WTC11 (cell line): ENCODE measurements at regions not wholly inside any gene's neighbourhood (a gene's known extent, or its start where the extent isn't known, plus 50 kb on each side); places are given as distances from the start of the nearest gene placed in this dataset.

ENCODE experiments used
- ATAC-seq: fragments of 200-7000 bp; cut with Tn5 transposase; 2 replicates; pipeline ENCODE4 v1.10.0; 2021; ENCODE audit warnings: mild to moderate bottlenecking, moderate library complexity
- CTCF ChIA-PET: fragments of 300-600 bp; sonication (Branson Sonifier 250); formaldehyde crosslinking; loops from one replicate; lab custom pipeline; 2021; ENCODE audit warnings: antibody characterized with exemption; lab: Charles Lee
- POLR2A ChIA-PET: fragments of 350-600 bp; sonication (Branson Sonifier 250); formaldehyde crosslinking; loops from one replicate; lab custom pipeline; 2021; ENCODE audit warnings: antibody characterized with exemption; lab: Charles Lee
- DNase-seq: peaks from one replicate; pipeline ENCODE4 v3.0.0; 2021; ENCODE audit warnings: low spot score
- H3K27ac Mint-ChIP-seq: 2 replicates; pipeline ENCODE4 v1.8.0; 2021; ENCODE audit warnings: mixed read lengths
- H3K27me3 Mint-ChIP-seq: 2 replicates; pipeline ENCODE4 v1.8.0; 2021; ENCODE audit warnings: low read depth, mild to moderate bottlenecking, moderate library complexity, mixed read lengths
- H3K36me3 Mint-ChIP-seq: 2 replicates; pipeline ENCODE4 v1.8.0; 2021; ENCODE audit warnings: mixed read lengths
- H3K4me1 Mint-ChIP-seq: 2 replicates; pipeline ENCODE4 v1.8.0; 2022; ENCODE audit warnings: mixed read lengths
- H3K4me3 Mint-ChIP-seq: 2 replicates; pipeline ENCODE4 v1.8.0; 2021; ENCODE audit warnings: mild to moderate bottlenecking, moderate library complexity, mixed read lengths
- H3K9me3 Mint-ChIP-seq: 2 replicates; pipeline ENCODE4 v1.8.0; 2021; ENCODE audit warnings: mixed read lengths
- ATF1 ChIP-seq: sonication (generic); formaldehyde crosslinking; IDR thresholded peaks from 2 replicates; pipeline ENCODE4 v1.8.1; 2023; ENCODE audit warnings: mild to moderate bottlenecking, moderate library complexity, missing genetic modification reagents
- ATF6 ChIP-seq: sonication (generic); formaldehyde crosslinking; IDR thresholded peaks from 2 replicates; pipeline ENCODE4 v1.8.1; 2023; ENCODE audit warnings: mild to moderate bottlenecking, missing genetic modification reagents
- EMX1 ChIP-seq: fragments of 250-450 bp; sonication (Bioruptor Pico); IDR thresholded peaks from 2 replicates; pipeline ENCODE4 v1.8.0; 2021; ENCODE audit warnings: mild to moderate bottlenecking
- ERG ChIP-seq: fragments of 250-450 bp; sonication (Bioruptor Pico); IDR thresholded peaks from 2 replicates; pipeline ENCODE4 v1.8.0; 2021; ENCODE audit warnings: mild to moderate bottlenecking
- GABPB1 ChIP-seq: sonication (generic); formaldehyde crosslinking; IDR thresholded peaks from 2 replicates; pipeline ENCODE4 v1.8.1; 2023; ENCODE audit warnings: mild to moderate bottlenecking, missing genetic modification reagents
- GTF2I ChIP-seq: fragments of 250-450 bp; sonication (Bioruptor Pico); conservative IDR thresholded peaks from 2 replicates; pipeline ENCODE4 v1.4.0; 2021; ENCODE audit warnings: mild to moderate bottlenecking
- HMGXB4 ChIP-seq: sonication (generic); formaldehyde crosslinking; IDR thresholded peaks from 2 replicates; pipeline ENCODE4 v1.8.1; 2023; ENCODE audit warnings: mild to moderate bottlenecking, moderate library complexity, missing genetic modification reagents
- MYBL2 ChIP-seq: sonication (generic); formaldehyde crosslinking; IDR thresholded peaks from 2 replicates; pipeline ENCODE4 v1.8.1; 2023; ENCODE audit warnings: mild to moderate bottlenecking, moderate library complexity, missing genetic modification reagents
- PRDM15 ChIP-seq: sonication (generic); formaldehyde crosslinking; IDR thresholded peaks from 2 replicates; pipeline ENCODE4 v1.8.0; 2022; ENCODE audit warnings: missing genetic modification reagents
- PRRX2 ChIP-seq: fragments of 250-450 bp; sonication (Bioruptor Pico); IDR thresholded peaks from 2 replicates; pipeline ENCODE4 v1.8.0; 2021; ENCODE audit warnings: mild to moderate bottlenecking
- ZBTB21 ChIP-seq: sonication (generic); formaldehyde crosslinking; IDR thresholded peaks from 2 replicates; pipeline ENCODE4 v1.8.1; 2023; ENCODE audit warnings: mild to moderate bottlenecking, missing genetic modification reagents, borderline replicate concordance
- ZNF232 ChIP-seq: sonication (generic); formaldehyde crosslinking; IDR thresholded peaks from 2 replicates; pipeline ENCODE4 v1.8.0; 2022; ENCODE audit warnings: mild to moderate bottlenecking, missing genetic modification reagents
- ZNF532 ChIP-seq: fragments of 250-450 bp; sonication (Bioruptor Pico); IDR thresholded peaks from 2 replicates; pipeline ENCODE4 v1.9.0; 2021; ENCODE audit warnings: mild to moderate bottlenecking, borderline replicate concordance
- TF ChIP-seq, protein P1 (sequence below): sonication (generic); formaldehyde crosslinking; IDR thresholded peaks from 2 replicates; pipeline ENCODE4 v1.8.1; 2022; ENCODE audit warnings: low read depth, missing genetic modification reagents, borderline replicate concordance
- TF ChIP-seq, protein P2 (sequence below): fragments of 200-600 bp; IDR thresholded peaks from 2 replicates; pipeline ENCODE4 v1.8.0; 2022; ENCODE audit warnings: antibody characterized with exemption
- TF ChIP-seq, protein P3 (sequence below): sonication (generic); formaldehyde crosslinking; conservative IDR thresholded peaks from 2 replicates; pipeline ENCODE4 v1.8.1; 2022; ENCODE audit warnings: mild to moderate bottlenecking, missing genetic modification reagents

DNA sequence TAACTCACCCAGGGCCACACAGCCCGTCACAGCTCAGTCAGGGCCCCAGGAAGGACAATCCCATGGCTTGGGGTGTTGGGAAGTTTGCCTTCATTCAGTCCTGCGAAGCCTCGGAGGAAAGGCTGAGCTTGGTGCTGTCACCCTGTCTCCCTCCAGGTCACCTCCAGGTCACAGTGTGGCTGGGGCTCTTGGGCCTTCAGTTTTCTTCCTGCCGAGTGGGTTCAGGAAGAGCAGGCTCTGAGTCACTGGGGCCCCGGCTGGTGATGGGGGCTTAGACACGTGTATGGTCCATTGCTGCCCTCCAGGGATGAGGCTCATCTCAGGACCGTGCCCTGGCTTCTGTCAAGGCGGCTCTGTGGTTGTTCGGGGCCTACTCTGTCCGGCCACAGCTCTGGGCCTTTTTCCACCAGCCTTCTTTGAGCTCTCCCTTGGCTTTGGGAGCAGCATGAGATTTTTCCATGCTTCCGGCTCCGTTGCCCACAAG lies 118.6 kb downstream of the INHBB start (continued):
- TF ChIP-seq PRDM15 (CRISPR knock-in tag) (no peak), ATF6 (CRISPR knock-in tag) (no peak), EMX1 (CRISPR knock-in tag) (no peak)

GRCh38 chr2:120465012-120465700 lies 119.2 kb downstream of the INHBB start:
- H3K27me3 Mint-ChIP-seq = peaks cover 100% of the 10 kb centered on the region
- no peak for DNase-seq
- H3K27ac Mint-ChIP-seq = no peak overlapping the region
- no peak for TF ChIP-seq ZNF532 (CRISPR knock-in tag)
- no peak for TF ChIP-seq PRRX2
- no peak for TF ChIP-seq ZNF232
- TF ChIP-seq, protein P1, sequence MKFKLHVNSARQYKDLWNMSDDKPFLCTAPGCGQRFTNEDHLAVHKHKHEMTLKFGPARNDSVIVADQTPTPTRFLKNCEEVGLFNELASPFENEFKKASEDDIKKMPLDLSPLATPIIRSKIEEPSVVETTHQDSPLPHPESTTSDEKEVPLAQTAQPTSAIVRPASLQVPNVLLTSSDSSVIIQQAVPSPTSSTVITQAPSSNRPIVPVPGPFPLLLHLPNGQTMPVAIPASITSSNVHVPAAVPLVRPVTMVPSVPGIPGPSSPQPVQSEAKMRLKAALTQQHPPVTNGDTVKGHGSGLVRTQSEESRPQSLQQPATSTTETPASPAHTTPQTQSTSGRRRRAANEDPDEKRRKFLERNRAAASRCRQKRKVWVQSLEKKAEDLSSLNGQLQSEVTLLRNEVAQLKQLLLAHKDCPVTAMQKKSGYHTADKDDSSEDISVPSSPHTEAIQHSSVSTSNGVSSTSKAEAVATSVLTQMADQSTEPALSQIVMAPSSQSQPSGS (CRISPR knock-in tag) = no peak
- TF ChIP-seq ATF1 (CRISPR knock-in tag) = no peak
- TF ChIP-seq, protein P2, sequence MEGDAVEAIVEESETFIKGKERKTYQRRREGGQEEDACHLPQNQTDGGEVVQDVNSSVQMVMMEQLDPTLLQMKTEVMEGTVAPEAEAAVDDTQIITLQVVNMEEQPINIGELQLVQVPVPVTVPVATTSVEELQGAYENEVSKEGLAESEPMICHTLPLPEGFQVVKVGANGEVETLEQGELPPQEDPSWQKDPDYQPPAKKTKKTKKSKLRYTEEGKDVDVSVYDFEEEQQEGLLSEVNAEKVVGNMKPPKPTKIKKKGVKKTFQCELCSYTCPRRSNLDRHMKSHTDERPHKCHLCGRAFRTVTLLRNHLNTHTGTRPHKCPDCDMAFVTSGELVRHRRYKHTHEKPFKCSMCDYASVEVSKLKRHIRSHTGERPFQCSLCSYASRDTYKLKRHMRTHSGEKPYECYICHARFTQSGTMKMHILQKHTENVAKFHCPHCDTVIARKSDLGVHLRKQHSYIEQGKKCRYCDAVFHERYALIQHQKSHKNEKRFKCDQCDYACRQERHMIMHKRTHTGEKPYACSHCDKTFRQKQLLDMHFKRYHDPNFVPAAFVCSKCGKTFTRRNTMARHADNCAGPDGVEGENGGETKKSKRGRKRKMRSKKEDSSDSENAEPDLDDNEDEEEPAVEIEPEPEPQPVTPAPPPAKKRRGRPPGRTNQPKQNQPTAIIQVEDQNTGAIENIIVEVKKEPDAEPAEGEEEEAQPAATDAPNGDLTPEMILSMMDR = no peak
- TF ChIP-seq, protein P3, sequence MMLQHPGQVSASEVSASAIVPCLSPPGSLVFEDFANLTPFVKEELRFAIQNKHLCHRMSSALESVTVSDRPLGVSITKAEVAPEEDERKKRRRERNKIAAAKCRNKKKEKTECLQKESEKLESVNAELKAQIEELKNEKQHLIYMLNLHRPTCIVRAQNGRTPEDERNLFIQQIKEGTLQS (CRISPR knock-in tag) = no peak
- TF ChIP-seq GABPB1 (CRISPR knock-in tag) = no peak
- no peak for TF ChIP-seq GTF2I (CRISPR knock-in tag)
- TF ChIP-seq MYBL2 (CRISPR knock-in tag) = no peak
- no peak for TF ChIP-seq ZBTB21 (CRISPR knock-in tag)
- no peak for TF ChIP-seq HMGXB4 (CRISPR knock-in tag)
- no peak for TF ChIP-seq ERG (CRISPR knock-in tag)
- TF ChIP-seq, all 79 proteins: peak for 0
- no peak for ATAC-seq
- POLR2A ChIA-PET = interaction anchor here (1.1 to 1.5 kb wide), 2 partner anchors 122 to 610 kb away, joined by 5 to 6 read pairs; no protein-coding TSS in a partner anchor
- CTCF ChIA-PET = interaction anchor here (0.6 to 3.7 kb wide), 20 partner anchors 22 to 620 kb away, joined by 3 to 22 read pairs (median 5); no protein-coding TSS in a partner anchor
- Mint-ChIP-seq H3K36me3 (no peaks in the 10 kb centered on the region), H3K4me1 (peaks cover 15% of the 10 kb centered on the region), H3K9me3 (no peaks in the 10 kb centered on the region), H3K4me3 (no peak overlapping the region)
